GM12875 (cell line): ENCODE measurements at regions not wholly inside any gene's neighbourhood (a gene's known extent, or its start where the extent isn't known, plus 50 kb on each side); places are given as distances from the start of the nearest gene placed in this dataset.

Experiments used
- H3K4me3 ChIP-seq: one replicate; pipeline ENCODE4 v1.5.1; 2011; ENCODE audit warnings: low read depth, low read length, control low read depth
- CTCF ChIP-seq: IDR thresholded peaks from 2 replicates; pipeline ENCODE4 v1.5.1; 2011; ENCODE audit warnings: low read depth, mild to moderate bottlenecking, control low read depth, inconsistent platforms, low read length, moderate library complexity, borderline replicate concordance; ENCODE audit not compliant: insufficient read depth

- TF ChIP-seq CTCF = no peak
- H3K4me3 ChIP-seq = no peak overlapping the region
Measured at GRCh38 chr13:103517768-103518102, 451.5 kb upstream of the SLC10A2 start.

- no peak for TF ChIP-seq CTCF
- H3K4me3 ChIP-seq = no peak overlapping the region
Measured at GRCh38 chr13:103517066-103517767, 451.0 kb upstream of the SLC10A2 start.

GRCh38 chr13:103516015-103516795 lies 450.0 kb upstream of the SLC10A2 start:
- no peak overlapping the region for H3K4me3 ChIP-seq
- TF ChIP-seq CTCF = no peak

GRCh38 chr13:103515410-103515809 lies 449.2 kb upstream of the SLC10A2 start:
- H3K4me3 ChIP-seq = no peak overlapping the region
- TF ChIP-seq CTCF = no peak

- no peak overlapping the region for H3K4me3 ChIP-seq
- TF ChIP-seq CTCF = no peak
Measured at GRCh38 chr13:103514619-103515018, 448.4 kb upstream of the SLC10A2 start.

GRCh38 chr13:103514188-103514587 lies 448.0 kb upstream of the SLC10A2 start:
- H3K4me3 ChIP-seq = no peak overlapping the region
- TF ChIP-seq CTCF = no peak
